SK-N-SH (cell line): ENCODE measurements at regions not wholly inside any gene's neighbourhood (a gene's known extent, or its start where the extent isn't known, plus 50 kb on each side); places are given as distances from the start of the nearest gene placed in this dataset.

Experiments
- CTCF ChIA-PET: fragments of 300-600, 350-600 bp; formaldehyde crosslinking; extraction: SDS; loops from one replicate; lab custom pipeline; 2021; lab: Yijun Ruan, JAX
- POLR2A ChIA-PET: fragments of 350-600 bp; sonication (Branson Sonifier 250); formaldehyde crosslinking; extraction: SDS; loops from one replicate; lab custom pipeline; 2020; ENCODE audit warnings: antibody characterized with exemption, inconsistent platforms; lab: Yijun Ruan, JAX
- DNase-seq: peaks from one replicate; pipeline ENCODE4 v3.0.0; 2012
- H2AFZ ChIP-seq: fragments of 200-600 bp; sonication (generic); 2 replicates; pipeline ENCODE4 v1.8.1; 2016; ENCODE audit warnings: antibody characterized with exemption, mild to moderate bottlenecking, low read depth
- H3F3A ChIP-seq: fragments of 200-600 bp; sonication (generic); replicated peaks from 2 replicates; pipeline ENCODE3; 2016; ENCODE audit warnings: antibody characterized with exemption, mild to moderate bottlenecking; ENCODE audit not compliant: insufficient read depth
- H3K27ac ChIP-seq, 2 experiments: fragments of 200-500 bp in 1 of 2; fragments of 200-600 bp in 1 of 2; sonication (Bioruptor generic) in 1 of 2; sonication (generic), shearing (Covaris generic) in 1 of 2; 2 replicates each; pipeline versions ENCODE4 v1.5.1 to v1.6.1; 2014 to 2016; ENCODE audit warnings: low read depth in 2 of 2, inconsistent platforms in 1 of 2, low read length in 1 of 2, mild to moderate bottlenecking in 1 of 2, mixed read lengths in 1 of 2
- H3K27me3 ChIP-seq: fragments of 200-600 bp; sonication (generic), shearing (Covaris generic); 2 replicates; pipeline ENCODE4 v1.6.1; 2016; ENCODE audit warnings: mixed run types; ENCODE audit not compliant: insufficient read depth
- H3K36me3 ChIP-seq, 2 experiments: fragments of 200-500 bp in 1 of 2; fragments of 200-600 bp in 1 of 2; sonication (Bioruptor generic) in 1 of 2; sonication (generic) in 1 of 2; replicated peaks in 1 of 2; 2 replicates each; pipeline versions ENCODE3 to v1.5.1; 2014 to 2016; ENCODE audit warnings: low read length in 1 of 2, mild to moderate bottlenecking in 1 of 2; ENCODE audit not compliant: insufficient read depth in 2 of 2, control insufficient read depth in 1 of 2
- H3K4me1 ChIP-seq, 2 experiments: fragments of 200-500 bp in 1 of 2; fragments of 200-600 bp in 1 of 2; sonication (Bioruptor generic) in 1 of 2; sonication (generic), shearing (Covaris generic) in 1 of 2; 2 replicates each; pipeline versions ENCODE4 v1.5.1 to v1.6.1; 2014 to 2016; ENCODE audit warnings: low read depth in 1 of 2, low read length in 1 of 2, mixed run types in 1 of 2; ENCODE audit not compliant: insufficient read depth in 2 of 2, control insufficient read depth in 1 of 2
- H3K4me2 ChIP-seq: fragments of 200-600 bp; sonication (generic), shearing (Covaris generic); 2 replicates; pipeline ENCODE4 v1.6.1; 2017; ENCODE audit warnings: mixed run types
- H3K4me3 ChIP-seq, 2 experiments: fragments of 200-500 bp in 1 of 2; fragments of 200-600 bp in 1 of 2; sonication (Bioruptor generic) in 1 of 2; sonication (generic), shearing (Covaris generic) in 1 of 2; 2 replicates each; pipeline versions ENCODE4 v1.5.1 to v1.8.1; 2014 to 2016; ENCODE audit warnings: low read depth in 2 of 2, inconsistent platforms in 1 of 2, low read length in 1 of 2, mild to moderate bottlenecking in 1 of 2, mixed read lengths in 1 of 2, moderate library complexity in 1 of 2
- H3K79me2 ChIP-seq: fragments of 200-600 bp; sonication (generic); 2 replicates; pipeline ENCODE4 v1.8.1; 2017; ENCODE audit warnings: mild to moderate bottlenecking; ENCODE audit not compliant: insufficient read depth
- H3K9ac ChIP-seq: fragments of 200-600 bp; sonication (generic); 2 replicates; pipeline ENCODE4 v1.6.1; 2017; ENCODE audit warnings: mixed run types
- H3K9me2 ChIP-seq: fragments of 200-600 bp; sonication (generic); 2 replicates; pipeline ENCODE4 v1.6.1; 2017; ENCODE audit warnings: mixed run types
- H3K9me3 ChIP-seq: fragments of 200-600 bp; sonication (generic); 2 replicates; pipeline ENCODE4 v1.6.1; 2017; ENCODE audit warnings: mixed run types, mild to moderate bottlenecking, moderate library complexity
- H4K20me1 ChIP-seq: fragments of 200-600 bp; sonication (generic); 2 replicates; pipeline ENCODE4 v1.6.1; 2017; ENCODE audit warnings: mild to moderate bottlenecking, mixed run types; ENCODE audit not compliant: insufficient read depth
- CHD2 ChIP-seq: fragments of 150-350 bp; IDR thresholded peaks from 2 replicates; pipeline ENCODE4 v1.6.1; 2018; ENCODE audit warnings: low read length; ENCODE audit not compliant: partially characterized antibody
- ELF1 ChIP-seq: IDR thresholded peaks from 2 replicates; pipeline ENCODE4 v1.4.0; 2012
- EZH2phosphoT487 ChIP-seq: fragments of 200-600 bp; sonication (generic); IDR thresholded peaks from 2 replicates; pipeline ENCODE4 v1.6.1; 2017; ENCODE audit warnings: low read depth, mixed run types, mild to moderate bottlenecking, antibody characterized with exemption, moderate library complexity, borderline replicate concordance
- FOXJ3 ChIP-seq: sonication (generic); formaldehyde crosslinking; IDR thresholded peaks from 2 replicates; pipeline ENCODE4 v1.5.1; 2020; ENCODE audit warnings: mild to moderate bottlenecking, missing genetic modification reagents
- FOXM1 ChIP-seq: IDR thresholded peaks from 2 replicates; pipeline ENCODE4 v1.4.0; 2012; ENCODE audit warnings: low read depth, mild to moderate bottlenecking
- JUND ChIP-seq: IDR thresholded peaks from 2 replicates; pipeline ENCODE4 v1.4.0; 2012
- NFIC ChIP-seq: IDR thresholded peaks from 2 replicates; pipeline ENCODE4 v1.4.0; 2012; ENCODE audit warnings: borderline replicate concordance
- NRF1 ChIP-seq: IDR thresholded peaks from 2 replicates; pipeline ENCODE4 v1.6.1; 2012; ENCODE audit warnings: low read depth, mild to moderate bottlenecking, low read length
- POLR2AphosphoS5 ChIP-seq: IDR thresholded peaks from 2 replicates; pipeline ENCODE4 v1.6.1; 2012; ENCODE audit warnings: low read depth, low read length
- RAD21 ChIP-seq: IDR thresholded peaks from 2 replicates; pipeline ENCODE4 v1.6.1; 2012; ENCODE audit warnings: mild to moderate bottlenecking, low read length
- RCOR1 ChIP-seq: fragments of 150-350 bp; IDR thresholded peaks from 2 replicates; pipeline ENCODE4 v1.6.1; 2017; ENCODE audit warnings: antibody characterized with exemption, low read length
- RFX5 ChIP-seq: IDR thresholded peaks from 2 replicates; pipeline ENCODE4 v1.6.1; 2012; ENCODE audit warnings: mild to moderate bottlenecking, improper control_type of control experiment, low read length
- RXRA ChIP-seq: IDR thresholded peaks from 2 replicates; pipeline ENCODE4 v1.4.0; 2012; ENCODE audit warnings: low read depth, mild to moderate bottlenecking, borderline replicate concordance
- TAF1 ChIP-seq: IDR thresholded peaks from 2 replicates; pipeline ENCODE4 v1.6.1; 2012; ENCODE audit warnings: low read depth, mild to moderate bottlenecking, low read length, moderate library complexity, borderline replicate concordance
- TCF12 ChIP-seq: IDR thresholded peaks from 2 replicates; pipeline ENCODE4 v1.4.0; 2012
- TEAD4 ChIP-seq: IDR thresholded peaks from 2 replicates; pipeline ENCODE4 v1.4.0; 2012; ENCODE audit warnings: mild to moderate bottlenecking, borderline replicate concordance; ENCODE audit not compliant: insufficient read depth
- YY1 ChIP-seq: IDR thresholded peaks from 2 replicates; pipeline ENCODE4 v1.4.0; 2012; ENCODE audit warnings: low read depth, mild to moderate bottlenecking
- WGBS: methylation state at CpG from one replicate; pipeline ENCODE4 v1.1.6; 2017; ENCODE audit warnings: low lambda C conversion rate; 5-methylcytosine and 5-hydroxymethylcytosine counted together
- TF ChIP-seq, protein P1 (sequence below): fragments of 150-350 bp; IDR thresholded peaks from 2 replicates; pipeline ENCODE4 v1.6.1; 2016; ENCODE audit warnings: mild to moderate bottlenecking, low read depth, low read length
- TF ChIP-seq, protein P2 (sequence below): IDR thresholded peaks from 2 replicates; pipeline ENCODE4 v1.6.1; 2012; ENCODE audit warnings: mild to moderate bottlenecking, low read depth, low read length, moderate library complexity
- TF ChIP-seq, protein P3 (sequence below): IDR thresholded peaks from 2 replicates; pipeline ENCODE4 v1.4.0; 2012; ENCODE audit warnings: low read depth, borderline replicate concordance

DNA sequence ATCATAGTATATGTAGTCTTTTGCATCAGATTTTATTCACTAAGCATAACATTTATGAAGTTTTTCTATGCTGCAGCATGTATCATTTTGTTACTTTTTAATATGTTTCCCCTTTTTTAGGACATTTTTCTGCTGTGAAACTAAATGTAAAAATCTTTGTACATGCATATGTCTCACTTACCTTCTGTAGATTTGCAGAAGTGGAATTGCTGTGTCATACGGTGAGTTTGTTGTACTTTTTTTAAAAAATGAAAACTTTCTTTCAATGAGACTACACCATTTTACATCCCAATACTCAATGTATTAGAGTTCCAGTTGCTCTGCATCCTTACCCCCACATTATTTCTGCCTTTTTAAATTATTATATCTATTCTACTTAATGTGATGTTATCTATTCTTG, 868.9 kb downstream of the PDHA2 start:
- H3K4me3 ChIP-seq, result no peak overlapping the region
- H3K36me3 ChIP-seq, result no peaks in the 10 kb centered on the region
- no peak overlapping the region for H3K4me2 ChIP-seq
- H3F3A ChIP-seq, result no peaks in the 10 kb centered on the region
- H3K27ac ChIP-seq, result no peak overlapping the region
- H3K9me2 ChIP-seq, result no peaks in the 10 kb centered on the region
- no peaks in the 10 kb centered on the region for H3K79me2 ChIP-seq
- H4K20me1 ChIP-seq, result no peaks in the 10 kb centered on the region
- ChIA-PET POLR2A (no interaction called here), CTCF (interaction anchor here (0.7 kb wide), 1 partner anchor 907 kb away, joined by 3 read pairs; no protein-coding TSS in a partner anchor)
- 74% methylated on average over 1 of the region's 1 CpG for WGBS
- TF ChIP-seq CHD2 (no peak), ELF1 (no peak), TCF12 (no peak), FOXJ3 (no peak), NRF1 (no peak), NFIC (no peak), TEAD4 (no peak), FOXM1 (no peak), RAD21 (no peak), RCOR1 (no peak)
- TF ChIP-seq, protein P1, sequence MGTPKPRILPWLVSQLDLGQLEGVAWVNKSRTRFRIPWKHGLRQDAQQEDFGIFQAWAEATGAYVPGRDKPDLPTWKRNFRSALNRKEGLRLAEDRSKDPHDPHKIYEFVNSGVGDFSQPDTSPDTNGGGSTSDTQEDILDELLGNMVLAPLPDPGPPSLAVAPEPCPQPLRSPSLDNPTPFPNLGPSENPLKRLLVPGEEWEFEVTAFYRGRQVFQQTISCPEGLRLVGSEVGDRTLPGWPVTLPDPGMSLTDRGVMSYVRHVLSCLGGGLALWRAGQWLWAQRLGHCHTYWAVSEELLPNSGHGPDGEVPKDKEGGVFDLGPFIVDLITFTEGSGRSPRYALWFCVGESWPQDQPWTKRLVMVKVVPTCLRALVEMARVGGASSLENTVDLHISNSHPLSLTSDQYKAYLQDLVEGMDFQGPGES, result no peak
- TF ChIP-seq, protein P2, sequence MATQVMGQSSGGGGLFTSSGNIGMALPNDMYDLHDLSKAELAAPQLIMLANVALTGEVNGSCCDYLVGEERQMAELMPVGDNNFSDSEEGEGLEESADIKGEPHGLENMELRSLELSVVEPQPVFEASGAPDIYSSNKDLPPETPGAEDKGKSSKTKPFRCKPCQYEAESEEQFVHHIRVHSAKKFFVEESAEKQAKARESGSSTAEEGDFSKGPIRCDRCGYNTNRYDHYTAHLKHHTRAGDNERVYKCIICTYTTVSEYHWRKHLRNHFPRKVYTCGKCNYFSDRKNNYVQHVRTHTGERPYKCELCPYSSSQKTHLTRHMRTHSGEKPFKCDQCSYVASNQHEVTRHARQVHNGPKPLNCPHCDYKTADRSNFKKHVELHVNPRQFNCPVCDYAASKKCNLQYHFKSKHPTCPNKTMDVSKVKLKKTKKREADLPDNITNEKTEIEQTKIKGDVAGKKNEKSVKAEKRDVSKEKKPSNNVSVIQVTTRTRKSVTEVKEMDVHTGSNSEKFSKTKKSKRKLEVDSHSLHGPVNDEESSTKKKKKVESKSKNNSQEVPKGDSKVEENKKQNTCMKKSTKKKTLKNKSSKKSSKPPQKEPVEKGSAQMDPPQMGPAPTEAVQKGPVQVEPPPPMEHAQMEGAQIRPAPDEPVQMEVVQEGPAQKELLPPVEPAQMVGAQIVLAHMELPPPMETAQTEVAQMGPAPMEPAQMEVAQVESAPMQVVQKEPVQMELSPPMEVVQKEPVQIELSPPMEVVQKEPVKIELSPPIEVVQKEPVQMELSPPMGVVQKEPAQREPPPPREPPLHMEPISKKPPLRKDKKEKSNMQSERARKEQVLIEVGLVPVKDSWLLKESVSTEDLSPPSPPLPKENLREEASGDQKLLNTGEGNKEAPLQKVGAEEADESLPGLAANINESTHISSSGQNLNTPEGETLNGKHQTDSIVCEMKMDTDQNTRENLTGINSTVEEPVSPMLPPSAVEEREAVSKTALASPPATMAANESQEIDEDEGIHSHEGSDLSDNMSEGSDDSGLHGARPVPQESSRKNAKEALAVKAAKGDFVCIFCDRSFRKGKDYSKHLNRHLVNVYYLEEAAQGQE, result no peak
- H2AFZ ChIP-seq, result no peak overlapping the region
- no peaks in the 10 kb centered on the region for H3K27me3 ChIP-seq
- H3K9ac ChIP-seq, result no peak overlapping the region
- no peak for DNase-seq
- no peaks in the 10 kb centered on the region for H3K9me3 ChIP-seq
- H3K4me1 ChIP-seq, result no peaks in the 10 kb centered on the region

DNA sequence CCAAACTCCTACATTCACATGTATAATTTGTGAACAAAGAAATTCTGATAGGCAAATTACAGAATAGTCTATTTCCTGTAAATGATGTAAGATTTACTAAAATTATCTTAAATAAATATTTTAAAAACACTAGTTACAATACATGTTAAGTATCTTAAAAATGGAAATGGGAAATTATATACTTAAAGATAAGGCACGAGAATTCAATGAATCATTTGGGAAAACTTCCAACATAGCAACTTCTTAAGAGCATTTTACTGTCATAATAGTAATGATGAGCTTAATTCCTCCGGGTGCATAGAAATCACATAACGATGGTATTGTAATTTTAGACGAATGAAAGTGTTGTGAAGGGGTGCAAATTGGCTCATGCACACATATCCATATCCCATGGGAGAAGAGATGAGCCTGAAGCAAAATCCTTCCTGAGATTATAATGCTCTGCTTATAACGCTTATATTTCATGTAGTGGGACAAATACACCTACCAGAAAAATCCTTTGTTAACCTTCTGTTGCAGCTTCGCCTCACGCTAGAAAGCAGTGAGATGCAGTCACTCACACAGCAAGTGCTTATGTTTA, 873.5 kb downstream of the PDHA2 start:
- H3K27me3 ChIP-seq, result no peaks in the 10 kb centered on the region
- no peaks in the 10 kb centered on the region for H3F3A ChIP-seq
- no peaks in the 10 kb centered on the region for H3K9me2 ChIP-seq
- H3K27ac ChIP-seq, result no peak overlapping the region
- H3K4me2 ChIP-seq, result no peak overlapping the region
- H2AFZ ChIP-seq, result no peak overlapping the region
- DNase-seq, result no peak
- H3K9ac ChIP-seq, result no peak overlapping the region
- H3K9me3 ChIP-seq, result no peaks in the 10 kb centered on the region
- ChIA-PET CTCF (no interaction called here), POLR2A (no interaction called here)
- no peak overlapping the region for H3K4me3 ChIP-seq
- H3K79me2 ChIP-seq, result no peaks in the 10 kb centered on the region
- WGBS, result 67% methylated on average over 7 of the region's 7 CpGs
- no peaks in the 10 kb centered on the region for H3K4me1 ChIP-seq
- H4K20me1 ChIP-seq, result no peaks in the 10 kb centered on the region
- H3K36me3 ChIP-seq, result no peaks in the 10 kb centered on the region
- TF ChIP-seq TAF1 (no peak), POLR2AphosphoS5 (no peak), EZH2phosphoT487 (no peak), FOXM1 (no peak), NRF1 (no peak), JUND (no peak), ELF1 (no peak), YY1 (no peak), RFX5 (no peak), RXRA (no peak)
- TF ChIP-seq, protein P2, result no peak
- TF ChIP-seq, protein P3, sequence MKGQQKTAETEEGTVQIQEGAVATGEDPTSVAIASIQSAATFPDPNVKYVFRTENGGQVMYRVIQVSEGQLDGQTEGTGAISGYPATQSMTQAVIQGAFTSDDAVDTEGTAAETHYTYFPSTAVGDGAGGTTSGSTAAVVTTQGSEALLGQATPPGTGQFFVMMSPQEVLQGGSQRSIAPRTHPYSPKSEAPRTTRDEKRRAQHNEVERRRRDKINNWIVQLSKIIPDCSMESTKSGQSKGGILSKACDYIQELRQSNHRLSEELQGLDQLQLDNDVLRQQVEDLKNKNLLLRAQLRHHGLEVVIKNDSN, result no peak
